ENCODE measurements at regions not wholly inside any gene's neighbourhood (a gene's known extent, or its start where the extent isn't known, plus 50 kb on each side); places are given as distances from the start of the nearest gene placed in this dataset.

- no peaks in the 10 kb centered on the region for H3K36me3 ChIP-seq
Measured at GRCh38 chr1:60857851-60858250, 224.5 kb upstream of the NFIA start.

GRCh38 chr1:60850084-60850483 is 232.3 kb upstream of the NFIA start:
- Histone ChIP-seq H3K4me1 (no peaks in the 10 kb centered on the region), H3K27ac (no peak overlapping the region), H3K9me3 (peaks cover 0 to 30% of the 10 kb centered on the region in 2 donors), H3K27me3 (no peaks in the 10 kb centered on the region), H3K4me3 (no peak overlapping the region), H3K36me3 (no peaks in the 10 kb centered on the region)
- DNase-seq (ENCODE audit: low spot score in 2 of 2) = no peak
- intact Hi-C loops (cut with DNase I; ENCODE audit: low total_unique reads) = no loop called here
- no peak for TF ChIP-seq POLR2A (IDR thresholded peaks at IDR 0.05)
- TF ChIP-seq, protein P1, sequence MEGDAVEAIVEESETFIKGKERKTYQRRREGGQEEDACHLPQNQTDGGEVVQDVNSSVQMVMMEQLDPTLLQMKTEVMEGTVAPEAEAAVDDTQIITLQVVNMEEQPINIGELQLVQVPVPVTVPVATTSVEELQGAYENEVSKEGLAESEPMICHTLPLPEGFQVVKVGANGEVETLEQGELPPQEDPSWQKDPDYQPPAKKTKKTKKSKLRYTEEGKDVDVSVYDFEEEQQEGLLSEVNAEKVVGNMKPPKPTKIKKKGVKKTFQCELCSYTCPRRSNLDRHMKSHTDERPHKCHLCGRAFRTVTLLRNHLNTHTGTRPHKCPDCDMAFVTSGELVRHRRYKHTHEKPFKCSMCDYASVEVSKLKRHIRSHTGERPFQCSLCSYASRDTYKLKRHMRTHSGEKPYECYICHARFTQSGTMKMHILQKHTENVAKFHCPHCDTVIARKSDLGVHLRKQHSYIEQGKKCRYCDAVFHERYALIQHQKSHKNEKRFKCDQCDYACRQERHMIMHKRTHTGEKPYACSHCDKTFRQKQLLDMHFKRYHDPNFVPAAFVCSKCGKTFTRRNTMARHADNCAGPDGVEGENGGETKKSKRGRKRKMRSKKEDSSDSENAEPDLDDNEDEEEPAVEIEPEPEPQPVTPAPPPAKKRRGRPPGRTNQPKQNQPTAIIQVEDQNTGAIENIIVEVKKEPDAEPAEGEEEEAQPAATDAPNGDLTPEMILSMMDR (IDR thresholded peaks at IDR 0.05) = no peak
- no peak for TF ChIP-seq POLR2AphosphoS5 (IDR thresholded peaks at IDR 0.05)

More at GRCh38 chr1:60857851-60858250, 224.5 kb upstream of the NFIA start:
- intact Hi-C loops (cut with DNase I; ENCODE audit: low total_unique reads) = no loop called here
- Histone ChIP-seq H3K27me3 (no peaks in the 10 kb centered on the region), H3K9me3 (no peaks in the 10 kb centered on the region), H3K4me1 (no peaks in the 10 kb centered on the region), H3K27ac (no peak overlapping the region), H3K4me3 (no peak overlapping the region)
- TF ChIP-seq POLR2A (IDR thresholded peaks at IDR 0.05) (no peak), POLR2AphosphoS5 (IDR thresholded peaks at IDR 0.05) (no peak)
- TF ChIP-seq, protein P1 (IDR thresholded peaks at IDR 0.05) = no peak
- no peak for DNase-seq (ENCODE audit: low spot score in 2 of 2)

DNA sequence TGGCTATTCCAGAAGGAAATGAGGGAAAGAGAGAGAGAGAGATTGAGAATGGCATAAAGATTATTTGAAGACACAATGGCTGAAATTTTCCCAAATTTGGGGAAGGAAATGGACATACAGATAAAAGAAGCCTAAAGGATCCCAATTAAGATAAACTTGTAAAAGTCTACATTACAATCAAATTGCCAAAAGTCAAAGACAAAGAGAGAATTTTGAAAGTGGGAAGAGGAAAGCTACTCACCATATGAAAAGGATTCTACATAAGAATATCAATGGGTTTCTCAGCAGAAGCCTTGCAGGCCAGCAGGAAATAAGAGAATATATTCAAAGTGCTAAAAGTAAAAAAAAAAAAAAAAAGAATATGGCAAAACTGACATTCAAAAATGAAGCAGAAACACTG is 233.0 kb upstream of the NFIA start:
- no peak overlapping the region for H3K27ac ChIP-seq
- no peak for DNase-seq (ENCODE audit: low spot score in 2 of 2)
- H3K9me3 ChIP-seq = peaks cover 0 to 36% of the 10 kb centered on the region in 2 donors
- H3K27me3 ChIP-seq = no peaks in the 10 kb centered on the region
- H3K4me1 ChIP-seq = no peaks in the 10 kb centered on the region
- TF ChIP-seq POLR2AphosphoS5 (IDR thresholded peaks at IDR 0.05) = no peak
- TF ChIP-seq, protein P1 (IDR thresholded peaks at IDR 0.05) = no peak
- no peak for TF ChIP-seq POLR2A (IDR thresholded peaks at IDR 0.05)
- intact Hi-C loops (cut with DNase I; ENCODE audit: low total_unique reads) = no loop called here
- no peaks in the 10 kb centered on the region for H3K36me3 ChIP-seq
- H3K4me3 ChIP-seq = no peak overlapping the region

- Histone ChIP-seq H3K27me3 (no peaks in the 10 kb centered on the region), H3K4me1 (no peaks in the 10 kb centered on the region), H3K9me3 (peaks cover 0 to 36% of the 10 kb centered on the region in 2 donors), H3K4me3 (no peak overlapping the region), H3K36me3 (no peaks in the 10 kb centered on the region), H3K27ac (no peak overlapping the region)
- DNase-seq (ENCODE audit: low spot score in 2 of 2) = no peak
- TF ChIP-seq, protein P1 (IDR thresholded peaks at IDR 0.05) = peak in 2 of 3 donors; percentile 21 to 28
- TF ChIP-seq POLR2AphosphoS5 (IDR thresholded peaks at IDR 0.05) = no peak
- intact Hi-C loops (cut with DNase I; ENCODE audit: low total_unique reads) = no loop called here
Measured at GRCh38 chr1:60848583-60849188, 233.7 kb upstream of the NFIA start.

GRCh38 chr1:60847855-60848582 is 234.3 kb upstream of the NFIA start:
- no peak overlapping the region for H3K4me3 ChIP-seq
- no peaks in the 10 kb centered on the region for H3K36me3 ChIP-seq
- no peaks in the 10 kb centered on the region for H3K4me1 ChIP-seq
- TF ChIP-seq POLR2A (IDR thresholded peaks at IDR 0.05) (no peak), POLR2AphosphoS5 (IDR thresholded peaks at IDR 0.05) (no peak)
- TF ChIP-seq, protein P1 (IDR thresholded peaks at IDR 0.05) = no peak
- peaks cover 0 to 36% of the 10 kb centered on the region in 2 donors for H3K9me3 ChIP-seq
- H3K27me3 ChIP-seq = no peaks in the 10 kb centered on the region
- intact Hi-C loops (cut with DNase I; ENCODE audit: low total_unique reads) = no loop called here
- H3K27ac ChIP-seq = no peak overlapping the region
- DNase-seq (ENCODE audit: low spot score in 2 of 2) = no peak

Data from breast epithelium (tissue), 4 donors.